ENCODE measurements at regions not wholly inside any gene's neighbourhood (a gene's known extent, or its start where the extent isn't known, plus 50 kb on each side); places are given as distances from the start of the nearest gene placed in this dataset.

- intact Hi-C loops (cut with DNase I): no loop called here
- ATAC-seq: no peak
- no peak for DNase-seq
- Histone ChIP-seq H3K4me1 (peaks cover 0 to 31% (median 8%) of the 10 kb centered on the region in 4 donors), H3K9me3 (no peaks in the 10 kb centered on the region), H3K36me3 (no peaks in the 10 kb centered on the region), H3K27me3 (no peaks in the 10 kb centered on the region), H3K4me3 (no peak overlapping the region), H3K27ac (peak overlapping the region in 1 of 3 donors; percentile 19)
- TF ChIP-seq, protein P1, sequence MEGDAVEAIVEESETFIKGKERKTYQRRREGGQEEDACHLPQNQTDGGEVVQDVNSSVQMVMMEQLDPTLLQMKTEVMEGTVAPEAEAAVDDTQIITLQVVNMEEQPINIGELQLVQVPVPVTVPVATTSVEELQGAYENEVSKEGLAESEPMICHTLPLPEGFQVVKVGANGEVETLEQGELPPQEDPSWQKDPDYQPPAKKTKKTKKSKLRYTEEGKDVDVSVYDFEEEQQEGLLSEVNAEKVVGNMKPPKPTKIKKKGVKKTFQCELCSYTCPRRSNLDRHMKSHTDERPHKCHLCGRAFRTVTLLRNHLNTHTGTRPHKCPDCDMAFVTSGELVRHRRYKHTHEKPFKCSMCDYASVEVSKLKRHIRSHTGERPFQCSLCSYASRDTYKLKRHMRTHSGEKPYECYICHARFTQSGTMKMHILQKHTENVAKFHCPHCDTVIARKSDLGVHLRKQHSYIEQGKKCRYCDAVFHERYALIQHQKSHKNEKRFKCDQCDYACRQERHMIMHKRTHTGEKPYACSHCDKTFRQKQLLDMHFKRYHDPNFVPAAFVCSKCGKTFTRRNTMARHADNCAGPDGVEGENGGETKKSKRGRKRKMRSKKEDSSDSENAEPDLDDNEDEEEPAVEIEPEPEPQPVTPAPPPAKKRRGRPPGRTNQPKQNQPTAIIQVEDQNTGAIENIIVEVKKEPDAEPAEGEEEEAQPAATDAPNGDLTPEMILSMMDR (IDR thresholded peaks at IDR 0.05): no peak
- no peak for TF ChIP-seq POLR2A (IDR thresholded peaks at IDR 0.05)
- 74% methylated on average over 3 of the region's 3 CpGs for WGBS (ENCODE audit: insufficient coverage, low coverage, low lambda C conversion rate, missing lambda C conversion rate)
Observed at GRCh38 chr6:63507096-63507495, 65.2 kb upstream of the LOC128125822 start.

GRCh38 chr6:63509652-63510352 lies 62.5 kb upstream of the LOC128125822 start:
- DNase-seq: peak; percentile 78 to 93 (median 84)
- peak; percentile 73 to 87 (median 76) for ATAC-seq
- Histone ChIP-seq H3K36me3 (no peaks in the 10 kb centered on the region), H3K9me3 (no peaks in the 10 kb centered on the region), H3K27me3 (no peaks in the 10 kb centered on the region), H3K27ac (peak overlapping the region; percentile 69 to 95 (median 91)), H3K4me3 (peak overlapping the region in 2 of 3 donors; percentile 2 to 5), H3K4me1 (peaks cover 0 to 48% (median 15%) of the 10 kb centered on the region in 4 donors)
- 23% methylated on average over 7 of the region's 7 CpGs for WGBS (ENCODE audit: insufficient coverage, low coverage, low lambda C conversion rate, missing lambda C conversion rate)
- TF ChIP-seq, protein P1 (IDR thresholded peaks at IDR 0.05): no peak
- TF ChIP-seq POLR2A (IDR thresholded peaks at IDR 0.05): peak; percentile 48
- intact Hi-C loops (cut with DNase I): loop anchor here in 1 of 2 donors (10.0 kb wide), 1 partner anchor 55 kb away; no protein-coding TSS in a partner anchor

GRCh38 chr6:63510353-63510686 lies 62.0 kb upstream of the LOC128125822 start:
- H3K9me3 ChIP-seq: no peaks in the 10 kb centered on the region
- no peaks in the 10 kb centered on the region for H3K36me3 ChIP-seq
- intact Hi-C loops (cut with DNase I): loop anchor here in 1 of 2 donors (10.0 kb wide), 1 partner anchor 56 kb away; no protein-coding TSS in a partner anchor
- ATAC-seq (peak in 2 of 4 donors; percentile 1 to 3), DNase-seq (no peak)
- TF ChIP-seq, protein P1 (IDR thresholded peaks at IDR 0.05): no peak
- no peak for TF ChIP-seq POLR2A (IDR thresholded peaks at IDR 0.05)
- H3K27me3 ChIP-seq: no peaks in the 10 kb centered on the region
- no peak overlapping the region for H3K4me3 ChIP-seq
- WGBS (ENCODE audit: insufficient coverage, low coverage, low lambda C conversion rate, missing lambda C conversion rate): 24% methylated on average over 2 of the region's 2 CpGs
- peaks cover 0 to 53% (median 17%) of the 10 kb centered on the region in 4 donors for H3K4me1 ChIP-seq
- peak overlapping the region; percentile 69 to 95 (median 91) for H3K27ac ChIP-seq

DNA sequence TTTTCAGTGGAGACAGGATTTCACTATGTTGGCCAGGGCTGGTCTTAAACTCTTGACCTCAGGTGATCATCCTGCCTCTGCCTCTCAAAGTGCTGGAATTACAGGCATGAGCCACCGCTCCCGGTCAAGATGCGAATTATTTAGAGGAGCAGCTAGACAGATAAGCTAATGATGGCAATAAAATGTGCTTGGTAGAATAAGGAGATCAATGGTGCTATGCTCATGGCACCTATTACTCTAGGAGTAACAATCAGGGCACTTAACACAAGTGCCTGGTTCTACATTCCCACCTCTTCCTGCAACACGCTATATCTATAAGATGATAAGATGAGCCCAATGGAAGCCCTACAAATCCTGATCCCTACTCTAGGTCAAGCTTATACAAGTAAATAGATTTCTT lies 61.4 kb upstream of the LOC128125822 start:
- Histone ChIP-seq H3K27me3 (no peaks in the 10 kb centered on the region), H3K4me3 (no peak overlapping the region), H3K36me3 (no peaks in the 10 kb centered on the region), H3K9me3 (no peaks in the 10 kb centered on the region), H3K4me1 (peaks cover 0 to 58% (median 18%) of the 10 kb centered on the region in 4 donors), H3K27ac (peak overlapping the region; percentile 69 to 95 (median 91))
- no peak for TF ChIP-seq POLR2A (IDR thresholded peaks at IDR 0.05)
- TF ChIP-seq, protein P1 (IDR thresholded peaks at IDR 0.05): no peak
- 68% methylated on average over 4 of the region's 4 CpGs for WGBS (ENCODE audit: insufficient coverage, low coverage, low lambda C conversion rate, missing lambda C conversion rate)
- no peak for ATAC-seq
- DNase-seq: no peak
- intact Hi-C loops (cut with DNase I): loop anchor here in 1 of 2 donors (10.0 kb wide), 1 partner anchor 56 kb away; no protein-coding TSS in a partner anchor

Measured in right lobe of liver (tissue), 6 donors.